OCI-LY3 (cell line): ENCODE measurements at regions not wholly inside any gene's neighbourhood (a gene's known extent, or its start where the extent isn't known, plus 50 kb on each side); places are given as distances from the start of the nearest gene placed in this dataset.

ENCODE experiments used
- H2AFZ ChIP-seq: fragments of 200-600, 300-600 bp; shearing (Covaris generic); 2 replicates; pipeline ENCODE4 v1.6.0; 2014; ENCODE audit warnings: antibody characterized with exemption, low read depth, low read length
- H3K27ac ChIP-seq: fragments of 200-600, 300-600 bp; sonication (generic); 2 replicates; pipeline ENCODE4 v1.5.1; 2014; ENCODE audit warnings: mild to moderate bottlenecking, low read length, moderate library complexity, mixed read lengths
- H3K27me3 ChIP-seq: fragments of 200-600, 300-600 bp; sonication (generic); 2 replicates; pipeline ENCODE4 v1.6.1; 2014; ENCODE audit warnings: low read depth, low read length, mixed read lengths
- H3K36me3 ChIP-seq: fragments of 200-600, 300-600 bp; sonication (generic); replicated peaks from 2 replicates; pipeline ENCODE3; 2014; ENCODE audit warnings: low read depth, low read length, mixed read lengths
- H3K4me1 ChIP-seq: fragments of 300-600, 200-600 bp; sonication (generic); 2 replicates; pipeline ENCODE4 v1.6.1; 2014; ENCODE audit warnings: low read length, mixed read lengths
- H3K4me2 ChIP-seq: fragments of 200-600, 300-600 bp; sonication (generic); 2 replicates; pipeline ENCODE4 v1.6.1; 2014; ENCODE audit warnings: low read length, mixed read lengths
- H3K4me3 ChIP-seq: fragments of 300-600, 200-600 bp; sonication (generic); 2 replicates; pipeline ENCODE4 v1.5.1; 2014; ENCODE audit warnings: antibody characterized with exemption, mild to moderate bottlenecking, low read length, moderate library complexity
- H3K79me2 ChIP-seq: fragments of 300-600, 200-600 bp; shearing (Covaris generic); 2 replicates; pipeline ENCODE4 v1.6.1; 2014; ENCODE audit warnings: mild to moderate bottlenecking, low read length, mixed read lengths
- H3K9ac ChIP-seq: fragments of 300-600, 200-600 bp; shearing (Covaris generic); 2 replicates; pipeline ENCODE4 v1.6.0; 2014; ENCODE audit warnings: mild to moderate bottlenecking, low read length, moderate library complexity
- H3K9me3 ChIP-seq: fragments of 200-600, 300-600 bp; shearing (Covaris generic); 2 replicates; pipeline ENCODE4 v1.6.1; 2014; ENCODE audit warnings: low read length, mixed read lengths; ENCODE audit not compliant: insufficient read depth
- H4K20me1 ChIP-seq: fragments of 200-600, 300-600 bp; sonication (generic); 2 replicates; pipeline ENCODE4 v1.6.1; 2016; ENCODE audit warnings: low read length, mixed read lengths; ENCODE audit not compliant: insufficient read depth
- CTCF ChIP-seq: fragments of 200-600, 300-600 bp; sonication (generic); IDR thresholded peaks from 2 replicates; pipeline ENCODE4 v1.5.1; 2014; ENCODE audit warnings: antibody characterized with exemption, low read length, low read depth
- EZH2phosphoT487 ChIP-seq: fragments of 200-600 bp; shearing (Covaris generic); IDR thresholded peaks from 2 replicates; pipeline ENCODE4 v1.6.1; 2018; ENCODE audit warnings: antibody characterized with exemption, mixed run types, low read depth

GRCh38 chr1:29650041-29650400 is 413.7 kb downstream of the PTPRU start:
- no peaks in the 10 kb centered on the region for H3K27me3 ChIP-seq
- H2AFZ ChIP-seq: no peak overlapping the region
- no peaks in the 10 kb centered on the region for H3K4me1 ChIP-seq
- TF ChIP-seq CTCF (no peak), EZH2phosphoT487 (no peak)
- H3K27ac ChIP-seq: no peak overlapping the region
- no peak overlapping the region for H3K4me2 ChIP-seq
- H3K9me3 ChIP-seq: no peaks in the 10 kb centered on the region
- no peak overlapping the region for H3K4me3 ChIP-seq
- no peaks in the 10 kb centered on the region for H3K36me3 ChIP-seq
- H3K79me2 ChIP-seq: no peaks in the 10 kb centered on the region
- H4K20me1 ChIP-seq: no peaks in the 10 kb centered on the region
- no peak overlapping the region for H3K9ac ChIP-seq

- TF ChIP-seq EZH2phosphoT487: no peak
- no peak for TF ChIP-seq CTCF
- Histone ChIP-seq H3K4me2 (no peak overlapping the region), H3K27ac (no peak overlapping the region), H4K20me1 (no peaks in the 10 kb centered on the region), H3K9me3 (no peaks in the 10 kb centered on the region), H3K4me1 (no peaks in the 10 kb centered on the region), H3K4me3 (no peak overlapping the region), H3K79me2 (no peaks in the 10 kb centered on the region), H2AFZ (no peak overlapping the region), H3K27me3 (no peaks in the 10 kb centered on the region), H3K36me3 (no peaks in the 10 kb centered on the region), H3K9ac (no peak overlapping the region)
Observed at GRCh38 chr1:29649189-29650040, 413.1 kb downstream of the PTPRU start.

GRCh38 chr1:29648798-29649188 is 412.5 kb downstream of the PTPRU start:
- Histone ChIP-seq H4K20me1 (no peaks in the 10 kb centered on the region), H2AFZ (no peak overlapping the region), H3K9me3 (no peaks in the 10 kb centered on the region), H3K27me3 (no peaks in the 10 kb centered on the region), H3K9ac (no peak overlapping the region), H3K4me1 (no peaks in the 10 kb centered on the region), H3K4me3 (no peak overlapping the region), H3K27ac (no peak overlapping the region), H3K36me3 (no peaks in the 10 kb centered on the region), H3K4me2 (no peak overlapping the region), H3K79me2 (no peaks in the 10 kb centered on the region)
- TF ChIP-seq EZH2phosphoT487 (no peak), CTCF (no peak)

GRCh38 chr1:29648026-29648425 is 411.7 kb downstream of the PTPRU start:
- no peak overlapping the region for H3K27ac ChIP-seq
- no peaks in the 10 kb centered on the region for H4K20me1 ChIP-seq
- no peak for TF ChIP-seq CTCF
- TF ChIP-seq EZH2phosphoT487: no peak
- H3K79me2 ChIP-seq: no peaks in the 10 kb centered on the region
- H2AFZ ChIP-seq: no peak overlapping the region
- no peak overlapping the region for H3K4me3 ChIP-seq
- H3K9ac ChIP-seq: no peak overlapping the region
- H3K4me2 ChIP-seq: no peak overlapping the region
- no peaks in the 10 kb centered on the region for H3K4me1 ChIP-seq
- H3K27me3 ChIP-seq: no peaks in the 10 kb centered on the region
- H3K36me3 ChIP-seq: no peaks in the 10 kb centered on the region
- H3K9me3 ChIP-seq: no peaks in the 10 kb centered on the region
